K562 (cell line): ENCODE measurements at regions not wholly inside any gene's neighbourhood (a gene's known extent, or its start where the extent isn't known, plus 50 kb on each side); places are given as distances from the start of the nearest gene placed in this dataset.

ENCODE experiments used
- CEBPZ ChIP-seq: fragments of 150-350 bp; IDR thresholded peaks from 2 replicates; pipeline ENCODE4 v1.6.1; 2014; ENCODE audit warnings: low read depth, mild to moderate bottlenecking, low read length, borderline replicate concordance
- NFIC ChIP-seq: fragments of 450-650 bp; IDR thresholded peaks from 2 replicates; pipeline ENCODE4 v1.6.1; 2017; ENCODE audit warnings: mild to moderate bottlenecking, inconsistent platforms
- POLR2A ChIP-seq: fragments of 450-650 bp; conservative IDR thresholded peaks from 2 replicates; pipeline ENCODE4 v1.6.1; 2016
- POLR2AphosphoS5 ChIP-seq: IDR thresholded peaks from 2 replicates; pipeline ENCODE4 v1.6.1; 2011; ENCODE audit warnings: mild to moderate bottlenecking, low read depth, low read length, moderate library complexity; ENCODE audit not compliant: control insufficient read depth, insufficient read depth
- SMAD3 ChIP-seq: fragments of 450-650 bp; formaldehyde crosslinking; conservative IDR thresholded peaks from 2 replicates; pipeline ENCODE4 v1.4.0; 2020; ENCODE audit warnings: mild to moderate bottlenecking
- ZNF134 ChIP-seq: fragments of 250-450 bp; sonication (Bioruptor Pico); conservative IDR thresholded peaks from 2 replicates; pipeline ENCODE4 v1.4.0; 2020

GRCh38 chr5:152052470-152052869 is 127.8 kb upstream of the GLRA1 start:
- TF ChIP-seq SMAD3 (CRISPR knock-in tag) (no peak), POLR2AphosphoS5 (no peak), CEBPZ (no peak), NFIC (no peak), POLR2A (no peak), ZNF134 (CRISPR knock-in tag) (no peak)
